Mucosa of descending colon (tissue), 3 donors: ENCODE measurements at regions not wholly inside any gene's neighbourhood (a gene's known extent, or its start where the extent isn't known, plus 50 kb on each side); places are given as distances from the start of the nearest gene placed in this dataset.

Experiments
- ATAC-seq: fragments of 200-7000 bp; cut with Tn5 transposase; one replicate; pipeline ENCODE4 v1.9.1; 2020; ENCODE audit warnings: mild to moderate bottlenecking, moderate library complexity
- DNase-seq, 3 donors: peaks; one replicate each; pipeline ENCODE4 v3.0.0-alpha.2; 2020
- H3K36me3 ChIP-seq: fragments of 200-600 bp; one replicate; pipeline ENCODE4 v1.8.0; 2021; ENCODE audit warnings: low read depth, mild to moderate bottlenecking
- H3K4me1 ChIP-seq: fragments of 200-600 bp; one replicate; pipeline ENCODE4 v1.8.0; 2021; ENCODE audit warnings: low read depth, mild to moderate bottlenecking
- H3K4me3 ChIP-seq: fragments of 200-600 bp; one replicate; pipeline ENCODE4 v1.8.0; 2021; ENCODE audit warnings: mild to moderate bottlenecking
- H3K9me3 ChIP-seq: fragments of 200-600 bp; one replicate; pipeline ENCODE4 v1.8.0; 2021; ENCODE audit warnings: mild to moderate bottlenecking
- intact Hi-C, 2 donors: fragments of 100-400 bp; cut with DNase I in 1 of 2; cut with micrococcal nuclease in 1 of 2; formaldehyde crosslinking; loops; one replicate each; pipeline versions ENCODE4 v1.11.0 to v1.11.1; 2022; cut with DNase I, micrococcal nuclease
- TF ChIP-seq, protein P1 (sequence below): fragments of 200-600 bp; IDR thresholded peaks from one replicate; pipeline ENCODE4 v1.8.0; 2022; ENCODE audit warnings: antibody characterized with exemption, mild to moderate bottlenecking
- donor health status: DM: no; HTN: no; CAD: no; lungs with moderate emphysema.
- donor health status: DM: no; HTN: no; CAD: no.
- donor health status: DM: no; HTN: yes; CAD: no.

DNA sequence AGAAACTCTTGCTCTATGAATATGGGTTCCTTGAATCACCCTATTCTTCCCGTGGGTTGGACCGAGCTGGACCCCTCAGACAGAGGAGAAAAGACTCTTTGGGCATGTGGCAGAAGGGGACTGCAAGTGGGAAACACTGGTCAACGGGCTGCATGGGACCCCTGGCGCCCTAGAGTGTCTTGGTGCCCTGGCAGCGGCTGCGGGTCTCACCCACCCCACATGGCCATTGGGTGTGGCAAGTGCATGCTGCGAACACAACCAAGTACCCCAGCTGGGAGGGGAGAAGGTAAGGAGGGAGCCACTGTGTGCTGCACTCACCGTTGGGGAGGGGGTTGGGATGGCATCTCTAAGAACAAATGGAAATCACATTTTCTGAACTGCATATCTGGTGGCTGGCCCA is 438.8 kb upstream of the EYS start:
- ATAC-seq (no peak), DNase-seq (no peak)
- Histone ChIP-seq H3K9me3 (peaks cover 32% of the 10 kb centered on the region), H3K4me3 (no peak overlapping the region), H3K36me3 (no peaks in the 10 kb centered on the region), H3K4me1 (no peaks in the 10 kb centered on the region)
- intact Hi-C loops: no loop called here
- TF ChIP-seq, protein P1, sequence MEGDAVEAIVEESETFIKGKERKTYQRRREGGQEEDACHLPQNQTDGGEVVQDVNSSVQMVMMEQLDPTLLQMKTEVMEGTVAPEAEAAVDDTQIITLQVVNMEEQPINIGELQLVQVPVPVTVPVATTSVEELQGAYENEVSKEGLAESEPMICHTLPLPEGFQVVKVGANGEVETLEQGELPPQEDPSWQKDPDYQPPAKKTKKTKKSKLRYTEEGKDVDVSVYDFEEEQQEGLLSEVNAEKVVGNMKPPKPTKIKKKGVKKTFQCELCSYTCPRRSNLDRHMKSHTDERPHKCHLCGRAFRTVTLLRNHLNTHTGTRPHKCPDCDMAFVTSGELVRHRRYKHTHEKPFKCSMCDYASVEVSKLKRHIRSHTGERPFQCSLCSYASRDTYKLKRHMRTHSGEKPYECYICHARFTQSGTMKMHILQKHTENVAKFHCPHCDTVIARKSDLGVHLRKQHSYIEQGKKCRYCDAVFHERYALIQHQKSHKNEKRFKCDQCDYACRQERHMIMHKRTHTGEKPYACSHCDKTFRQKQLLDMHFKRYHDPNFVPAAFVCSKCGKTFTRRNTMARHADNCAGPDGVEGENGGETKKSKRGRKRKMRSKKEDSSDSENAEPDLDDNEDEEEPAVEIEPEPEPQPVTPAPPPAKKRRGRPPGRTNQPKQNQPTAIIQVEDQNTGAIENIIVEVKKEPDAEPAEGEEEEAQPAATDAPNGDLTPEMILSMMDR: no peak

DNA sequence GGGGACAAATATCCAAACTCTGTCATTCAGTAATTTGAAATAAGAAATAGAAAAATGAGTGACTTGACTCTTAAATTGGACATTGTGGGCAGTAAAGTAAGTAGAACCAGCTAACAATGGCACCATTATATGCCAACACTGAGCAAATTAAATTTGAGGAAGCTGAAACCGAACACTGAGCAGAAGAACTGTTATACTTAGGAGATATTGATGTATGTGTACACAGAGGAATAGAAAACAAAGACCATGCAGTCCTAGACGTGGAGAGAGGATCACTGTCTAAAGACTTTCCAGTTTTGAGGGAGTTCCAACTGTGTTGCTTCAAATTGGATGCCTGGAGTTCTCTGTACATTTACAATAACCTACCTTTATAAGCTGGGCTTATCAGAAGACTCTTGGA is 427.0 kb upstream of the EYS start:
- Histone ChIP-seq H3K4me3 (no peak overlapping the region), H3K36me3 (no peaks in the 10 kb centered on the region), H3K9me3 (peaks cover 26% of the 10 kb centered on the region), H3K4me1 (no peaks in the 10 kb centered on the region)
- TF ChIP-seq, protein P1: no peak
- no peak for ATAC-seq
- no peak for DNase-seq
- intact Hi-C loops: no loop called here

DNA sequence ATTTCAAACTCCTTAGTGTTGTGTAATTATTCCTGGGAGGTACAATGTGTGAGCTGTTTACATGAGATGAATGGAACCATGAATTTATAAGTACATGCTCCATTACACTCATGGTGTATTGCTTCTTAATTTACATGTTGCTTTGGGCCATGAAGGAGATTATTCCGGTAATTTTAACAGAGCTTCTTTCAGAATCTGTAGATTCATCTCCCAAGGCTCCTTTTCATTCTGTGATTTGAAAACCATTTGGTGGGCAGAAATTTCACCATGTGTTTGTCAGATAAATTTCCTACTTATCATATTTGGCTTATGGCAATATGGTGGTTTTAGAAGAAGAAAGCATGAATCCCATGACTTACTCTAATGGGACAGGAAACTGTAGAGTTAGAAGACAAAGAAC is 421.6 kb upstream of the EYS start:
- H3K4me1 ChIP-seq: no peaks in the 10 kb centered on the region
- DNase-seq (no peak), ATAC-seq (no peak)
- TF ChIP-seq, protein P1: no peak
- H3K4me3 ChIP-seq: no peak overlapping the region
- no peaks in the 10 kb centered on the region for H3K36me3 ChIP-seq
- intact Hi-C loops: no loop called here
- H3K9me3 ChIP-seq: peaks cover 43% of the 10 kb centered on the region

DNA sequence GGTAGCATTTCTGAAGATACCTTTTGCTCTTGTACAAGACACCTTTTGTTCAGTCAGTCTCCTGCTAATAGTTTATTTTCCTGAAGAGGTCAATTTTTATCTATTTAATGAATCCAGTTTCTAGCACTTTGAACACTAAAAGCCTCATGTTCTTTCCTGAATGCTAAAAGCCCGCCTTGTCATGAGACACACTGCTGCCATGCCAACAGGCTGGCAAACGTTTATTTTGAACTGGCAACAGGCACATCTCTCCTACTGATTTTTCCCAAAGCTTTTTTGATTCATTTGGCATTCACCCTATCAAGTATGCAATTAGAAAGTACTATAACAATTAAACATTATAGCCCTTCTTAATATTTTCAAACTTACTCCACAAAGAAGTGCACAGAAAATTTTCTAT is 421.2 kb upstream of the EYS start:
- TF ChIP-seq, protein P1: no peak
- no peaks in the 10 kb centered on the region for H3K36me3 ChIP-seq
- H3K9me3 ChIP-seq: peaks cover 46% of the 10 kb centered on the region
- H3K4me1 ChIP-seq: no peaks in the 10 kb centered on the region
- intact Hi-C loops: no loop called here
- ATAC-seq: no peak
- no peak overlapping the region for H3K4me3 ChIP-seq
- DNase-seq: no peak

DNA sequence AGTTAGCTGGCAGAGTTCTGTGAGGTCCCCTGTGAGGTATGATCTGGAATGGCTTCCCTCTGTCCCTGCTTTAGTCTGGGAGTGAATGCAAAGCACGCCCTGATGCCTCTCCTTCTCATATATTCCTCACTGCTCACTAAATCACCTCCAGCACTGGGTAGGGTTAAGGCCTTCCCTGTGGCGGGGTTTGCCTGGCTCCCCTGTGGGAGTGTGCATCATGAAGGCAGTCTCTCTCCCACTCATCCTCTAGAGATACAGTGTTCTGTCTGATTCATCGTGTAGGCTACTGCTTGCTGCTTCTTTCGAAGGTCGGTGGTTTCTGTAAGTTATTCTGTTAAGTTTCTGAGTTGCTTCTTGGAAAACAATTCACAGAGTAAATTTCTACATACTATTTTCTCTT is 420.0 kb upstream of the EYS start:
- no peak overlapping the region for H3K4me3 ChIP-seq
- peaks cover 52% of the 10 kb centered on the region for H3K9me3 ChIP-seq
- DNase-seq (no peak), ATAC-seq (no peak)
- TF ChIP-seq, protein P1: no peak
- no peaks in the 10 kb centered on the region for H3K36me3 ChIP-seq
- H3K4me1 ChIP-seq: no peaks in the 10 kb centered on the region
- intact Hi-C loops: no loop called here

DNA sequence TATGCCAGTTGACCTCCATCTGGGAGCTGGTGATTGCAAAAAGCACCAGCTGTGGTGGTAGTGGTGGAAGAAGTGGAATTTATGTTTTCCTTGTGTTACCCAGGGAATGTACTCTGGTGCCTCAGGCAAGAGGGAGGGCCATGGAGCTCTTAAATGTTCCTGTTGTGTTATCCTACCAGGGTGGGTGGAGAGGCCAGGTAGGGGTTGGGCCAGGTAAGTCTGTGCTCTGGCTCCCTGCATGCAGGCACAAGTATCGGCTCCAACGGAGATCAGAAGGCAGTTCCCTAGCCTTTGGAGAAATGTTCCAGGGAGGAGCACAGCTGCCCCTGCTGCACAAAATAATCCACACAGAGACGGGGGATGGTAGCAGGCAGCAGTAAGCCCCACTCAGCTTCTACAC is 419.3 kb upstream of the EYS start:
- ATAC-seq: no peak

More for the DNA sequence above, 419.3 kb upstream of the EYS start:
- Histone ChIP-seq H3K36me3 (no peaks in the 10 kb centered on the region), H3K9me3 (peaks cover 57% of the 10 kb centered on the region), H3K4me1 (no peaks in the 10 kb centered on the region), H3K4me3 (no peak overlapping the region)
- DNase-seq: no peak
- TF ChIP-seq, protein P1: no peak
- intact Hi-C loops: no loop called here
